PC-3 (cell line): ENCODE measurements at regions not wholly inside any gene's neighbourhood (a gene's known extent, or its start where the extent isn't known, plus 50 kb on each side); places are given as distances from the start of the nearest gene placed in this dataset.

Experiments
- ATAC-seq: fragments of 200-7000 bp; cut with Tn5 transposase; 2 replicates; pipeline ENCODE4 v1.9.1; 2020; ENCODE audit warnings: mild to moderate bottlenecking, moderate library complexity
- BruUV-seq: library from RNA; stranded (reverse); fragments of 400-500 nt; replicated peaks from 2 replicates; lab custom pipeline; 2021; lab: Mats Ljungman, UMichigan
- CTCF ChIA-PET: fragments of 300-600 bp; sonication (Branson Sonifier 250); formaldehyde crosslinking; loops from one replicate; lab custom pipeline; 2022; ENCODE audit warnings: antibody characterized with exemption; lab: Charles Lee
- POLR2A ChIA-PET: fragments of 300-600 bp; sonication (Branson Sonifier 250); formaldehyde crosslinking; loops from one replicate; lab custom pipeline; 2022; ENCODE audit warnings: antibody characterized with exemption; ENCODE audit not compliant: unreplicated experiment; lab: Charles Lee
- DNase-seq: peaks from one replicate; pipeline ENCODE4 v3.0.0-alpha.2; 2015
- H2AFZ ChIP-seq: fragments of 300-600 bp; sonication (generic); 2 replicates; pipeline ENCODE4 v1.6.0; 2016; ENCODE audit warnings: antibody characterized with exemption, low read length
- H3F3A ChIP-seq: fragments of 300-600 bp; sonication (generic); one replicate; pipeline ENCODE4 v1.6.0; 2017; ENCODE audit warnings: antibody characterized with exemption, low read length, control low read depth, mild to moderate bottlenecking; ENCODE audit not compliant: unreplicated experiment
- H3K27ac ChIP-seq: fragments of 300-600 bp; sonication (generic); 2 replicates; pipeline ENCODE4 v1.5.1; 2016; ENCODE audit warnings: mild to moderate bottlenecking, low read length
- H3K27me3 ChIP-seq: fragments of 300-600 bp; sonication (generic); 2 replicates; pipeline ENCODE4 v1.6.1; 2016; ENCODE audit warnings: low read length, mixed read lengths
- H3K36me3 ChIP-seq: fragments of 300-600 bp; sonication (generic); 2 replicates; pipeline ENCODE4 v1.6.1; 2016; ENCODE audit warnings: low read depth, mixed run types, low read length, mixed read lengths
- H3K4me1 ChIP-seq: fragments of 300-600 bp; sonication (generic); 2 replicates; pipeline ENCODE4 v1.5.1; 2016; ENCODE audit warnings: low read length; ENCODE audit not compliant: insufficient read depth
- H3K4me2 ChIP-seq: fragments of 300-600 bp; sonication (generic); 2 replicates; pipeline ENCODE4 v1.6.0; 2016; ENCODE audit warnings: low read length
- H3K4me3 ChIP-seq: fragments of 300-600 bp; sonication (generic); 2 replicates; pipeline ENCODE4 v1.5.1; 2016; ENCODE audit warnings: mild to moderate bottlenecking, low read length, mixed read lengths
- H3K79me2 ChIP-seq: fragments of 300-600 bp; sonication (generic); 2 replicates; pipeline ENCODE4 v1.6.1; 2017; ENCODE audit warnings: low read length, mixed read lengths
- H3K9ac ChIP-seq: fragments of 300-600 bp; sonication (generic); 2 replicates; pipeline ENCODE4 v1.6.0; 2016; ENCODE audit warnings: mild to moderate bottlenecking, low read length
- H3K9me2 ChIP-seq: fragments of 300-600 bp; sonication (generic); replicated peaks from 2 replicates; pipeline ENCODE4 v1.6.1; 2016; ENCODE audit warnings: mixed run types, low read length, mixed read lengths
- H3K9me3 ChIP-seq: fragments of 300-600 bp; sonication (generic); 2 replicates; pipeline ENCODE4 v1.6.1; 2016; ENCODE audit warnings: low read length, mixed read lengths
- H4K20me1 ChIP-seq: fragments of 300-600 bp; sonication (generic); 2 replicates; pipeline ENCODE4 v1.6.1; 2016; ENCODE audit warnings: low read length, mixed read lengths
- EZH2 ChIP-seq: fragments of 300-600 bp; sonication (generic); IDR thresholded peaks from one replicate; pipeline ENCODE4 v1.6.1; 2017; ENCODE audit warnings: antibody characterized with exemption, mild to moderate bottlenecking, low read length; ENCODE audit not compliant: unreplicated experiment
- EZH2phosphoT487 ChIP-seq: fragments of 300-600 bp; sonication (generic); IDR thresholded peaks from 2 replicates; pipeline ENCODE4 v1.6.1; 2018; ENCODE audit warnings: mild to moderate bottlenecking, antibody characterized with exemption, low read length, borderline replicate concordance
- intact Hi-C: fragments of 100-400 bp; cut with micrococcal nuclease; formaldehyde crosslinking; loops from 2 replicates; pipeline ENCODE4 v1.9.0; 2023
- TF ChIP-seq, protein P1 (sequence below): fragments of 300-600 bp; sonication (generic); conservative IDR thresholded peaks from 2 replicates; pipeline ENCODE4 v1.5.1; 2017; ENCODE audit warnings: antibody characterized with exemption, low read depth, mild to moderate bottlenecking, low read length

- DNase-seq (peak; percentile 59), ATAC-seq (peak; percentile 22; the same call in 1 of the 2 replicates)
- Histone ChIP-seq H4K20me1 (no peaks in the 10 kb centered on the region), H3K4me2 (no peak overlapping the region), H3K27me3 (no peaks in the 10 kb centered on the region), H3K9ac (no peak overlapping the region), H2AFZ (peak overlapping the region; percentile 46; the same call in 1 of the 2 replicates), H3F3A (no peaks in the 10 kb centered on the region), H3K4me3 (no peak overlapping the region), H3K79me2 (no peaks in the 10 kb centered on the region), H3K27ac (no peak overlapping the region), H3K9me3 (no peaks in the 10 kb centered on the region), H3K36me3 (no peaks in the 10 kb centered on the region), H3K9me2 (no peaks in the 10 kb centered on the region), H3K4me1 (no peaks in the 10 kb centered on the region)
- no TSS peak for BruUV-seq
- intact Hi-C loops: no loop called here
- POLR2A ChIA-PET: no interaction called here
- TF ChIP-seq, protein P1, sequence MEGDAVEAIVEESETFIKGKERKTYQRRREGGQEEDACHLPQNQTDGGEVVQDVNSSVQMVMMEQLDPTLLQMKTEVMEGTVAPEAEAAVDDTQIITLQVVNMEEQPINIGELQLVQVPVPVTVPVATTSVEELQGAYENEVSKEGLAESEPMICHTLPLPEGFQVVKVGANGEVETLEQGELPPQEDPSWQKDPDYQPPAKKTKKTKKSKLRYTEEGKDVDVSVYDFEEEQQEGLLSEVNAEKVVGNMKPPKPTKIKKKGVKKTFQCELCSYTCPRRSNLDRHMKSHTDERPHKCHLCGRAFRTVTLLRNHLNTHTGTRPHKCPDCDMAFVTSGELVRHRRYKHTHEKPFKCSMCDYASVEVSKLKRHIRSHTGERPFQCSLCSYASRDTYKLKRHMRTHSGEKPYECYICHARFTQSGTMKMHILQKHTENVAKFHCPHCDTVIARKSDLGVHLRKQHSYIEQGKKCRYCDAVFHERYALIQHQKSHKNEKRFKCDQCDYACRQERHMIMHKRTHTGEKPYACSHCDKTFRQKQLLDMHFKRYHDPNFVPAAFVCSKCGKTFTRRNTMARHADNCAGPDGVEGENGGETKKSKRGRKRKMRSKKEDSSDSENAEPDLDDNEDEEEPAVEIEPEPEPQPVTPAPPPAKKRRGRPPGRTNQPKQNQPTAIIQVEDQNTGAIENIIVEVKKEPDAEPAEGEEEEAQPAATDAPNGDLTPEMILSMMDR: no peak
- TF ChIP-seq EZH2phosphoT487 (no peak), EZH2 (no peak)
- CTCF ChIA-PET: no interaction called here
Measured at GRCh38 chr4:123699880-123700771, 303.5 kb downstream of the SPRY1 start.

DNA sequence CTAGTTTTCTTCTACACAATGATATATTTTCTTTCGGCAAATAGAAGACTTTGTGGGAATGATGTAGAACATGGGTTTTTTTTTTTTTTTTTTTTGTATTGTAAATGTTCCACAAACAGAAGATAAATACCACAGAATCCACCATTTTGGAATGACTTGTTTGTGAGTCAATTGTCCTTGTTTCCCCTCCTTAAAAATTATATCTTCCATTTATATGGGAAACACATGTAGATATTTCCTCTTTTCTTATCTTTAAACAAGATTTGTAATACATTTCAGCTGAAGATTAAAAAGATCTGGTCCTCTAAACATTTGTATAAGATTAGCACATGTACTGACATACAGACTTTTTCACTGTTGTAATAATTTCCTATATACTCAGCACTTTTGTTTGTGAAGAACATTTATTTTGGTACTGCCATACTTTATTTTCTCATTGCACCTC is 304.6 kb downstream of the SPRY1 start:
- H3K9ac ChIP-seq: no peak overlapping the region
- H3K4me2 ChIP-seq: no peak overlapping the region
- H3K36me3 ChIP-seq: no peaks in the 10 kb centered on the region
- ChIA-PET CTCF (no interaction called here), POLR2A (no interaction called here)
- DNase-seq: no peak
- H3K79me2 ChIP-seq: no peaks in the 10 kb centered on the region
- TF ChIP-seq, protein P1: no peak
- TF ChIP-seq EZH2phosphoT487 (no peak), EZH2 (no peak)
- no peaks in the 10 kb centered on the region for H4K20me1 ChIP-seq
- ATAC-seq: no peak
- H2AFZ ChIP-seq: no peak overlapping the region
- intact Hi-C loops: no loop called here
- no peaks in the 10 kb centered on the region for H3K27me3 ChIP-seq
- H3K4me3 ChIP-seq: no peak overlapping the region
- no peaks in the 10 kb centered on the region for H3K4me1 ChIP-seq
- H3K9me2 ChIP-seq: no peaks in the 10 kb centered on the region
- BruUV-seq: no TSS peak
- H3K27ac ChIP-seq: no peak overlapping the region
- H3K9me3 ChIP-seq: no peaks in the 10 kb centered on the region
- H3F3A ChIP-seq: no peaks in the 10 kb centered on the region

DNA sequence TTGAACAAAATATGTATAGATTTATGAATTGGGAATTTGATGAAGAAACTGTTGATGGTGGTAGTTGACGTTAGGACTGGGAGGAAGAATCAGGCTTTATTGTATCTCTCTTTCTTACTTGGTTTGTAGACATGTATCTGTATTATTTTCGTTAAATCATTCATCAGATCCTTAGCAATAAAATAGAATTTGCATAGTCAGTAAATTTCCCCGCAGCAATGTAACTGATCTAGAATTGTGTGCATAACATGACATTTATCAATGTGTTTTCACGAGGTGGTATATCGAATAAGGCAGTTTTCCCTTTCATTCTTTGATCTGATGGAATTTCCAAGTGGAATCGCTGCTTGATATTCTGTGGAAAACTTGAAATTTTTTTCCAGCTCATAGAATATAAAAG is 308.8 kb downstream of the SPRY1 start:
- ChIA-PET POLR2A (no interaction called here), CTCF (no interaction called here)
- TF ChIP-seq, protein P1: no peak
- no peak for TF ChIP-seq EZH2phosphoT487
- TF ChIP-seq EZH2: no peak
- H3K27ac ChIP-seq: no peak overlapping the region
- no peak overlapping the region for H2AFZ ChIP-seq
- ATAC-seq (no peak), DNase-seq (no peak)
- H3K4me1 ChIP-seq: no peaks in the 10 kb centered on the region
- no peaks in the 10 kb centered on the region for H3K9me3 ChIP-seq
- H4K20me1 ChIP-seq: no peaks in the 10 kb centered on the region
- no peak overlapping the region for H3K4me2 ChIP-seq
- BruUV-seq: no TSS peak
- H3K27me3 ChIP-seq: no peaks in the 10 kb centered on the region
- H3K9ac ChIP-seq: no peak overlapping the region
- H3K9me2 ChIP-seq: no peaks in the 10 kb centered on the region
- intact Hi-C loops: no loop called here
- no peaks in the 10 kb centered on the region for H3K79me2 ChIP-seq
- no peaks in the 10 kb centered on the region for H3K36me3 ChIP-seq
- H3K4me3 ChIP-seq: no peak overlapping the region
- H3F3A ChIP-seq: no peaks in the 10 kb centered on the region
